H9 (cell line): ENCODE measurements at regions not wholly inside any gene's neighbourhood (a gene's known extent, or its start where the extent isn't known, plus 50 kb on each side); places are given as distances from the start of the nearest gene placed in this dataset.

ENCODE experiments used
- DNase-seq: peaks from one replicate; pipeline ENCODE4 v3.0.0-alpha.2; 2017
- H2AFZ ChIP-seq: one replicate; pipeline ENCODE4 v1.6.1; 2013; ENCODE audit warnings: mild to moderate bottlenecking, low read length, control low read depth, moderate library complexity
- H2AK5ac ChIP-seq: 2 replicates; pipeline ENCODE4 v1.6.1; 2013; ENCODE audit warnings: low read length, control low read depth, mixed read lengths; ENCODE audit not compliant: insufficient read length
- H2BK120ac ChIP-seq: one replicate; pipeline ENCODE4 v1.6.1; 2013; ENCODE audit warnings: low read depth, mild to moderate bottlenecking, low read length, control low read depth, inconsistent platforms; ENCODE audit not compliant: poor library complexity, severe bottlenecking
- H2BK12ac ChIP-seq: 2 replicates; pipeline ENCODE4 v1.6.1; 2013; ENCODE audit warnings: low read length, control low read depth, mixed read lengths, low read depth; ENCODE audit not compliant: insufficient read length
- H2BK15ac ChIP-seq: 2 replicates; pipeline ENCODE4 v1.6.1; 2013; ENCODE audit warnings: low read depth, low read length, control low read depth
- H2BK20ac ChIP-seq: one replicate; pipeline ENCODE4 v1.6.1; 2013; ENCODE audit warnings: low read depth, mild to moderate bottlenecking, low read length, control low read depth, inconsistent platforms; ENCODE audit not compliant: poor library complexity, severe bottlenecking
- H2BK5ac ChIP-seq: 2 replicates; pipeline ENCODE4 v1.6.1; 2013; ENCODE audit warnings: low read length, control low read depth, mixed read lengths; ENCODE audit not compliant: insufficient read length
- H3K14ac ChIP-seq: 2 replicates; pipeline ENCODE4 v1.6.1; 2013; ENCODE audit warnings: low read length, control low read depth; ENCODE audit not compliant: insufficient read depth
- H3K18ac ChIP-seq: 2 replicates; pipeline ENCODE4 v1.6.1; 2013; ENCODE audit warnings: low read depth, mild to moderate bottlenecking, mixed read lengths, low read length, control low read depth; ENCODE audit not compliant: insufficient read length
- H3K23ac ChIP-seq: 2 replicates; pipeline ENCODE4 v1.6.1; 2013; ENCODE audit warnings: low read length, control low read depth, mixed read lengths, low read depth; ENCODE audit not compliant: insufficient read length
- H3K23me2 ChIP-seq: 2 replicates; pipeline ENCODE4 v1.6.1; 2013; ENCODE audit warnings: low read depth, mild to moderate bottlenecking, mixed read lengths, low read length, control low read depth; ENCODE audit not compliant: insufficient read length, poor library complexity, severe bottlenecking
- H3K27ac ChIP-seq: 2 replicates; pipeline ENCODE4 v1.5.1; 2013; ENCODE audit warnings: low read length, control low read depth, mixed read lengths, low read depth; ENCODE audit not compliant: insufficient read length
- H3K27me3 ChIP-seq: 2 replicates; pipeline ENCODE4 v1.6.1; 2013; ENCODE audit warnings: low read length, control low read depth, inconsistent platforms; ENCODE audit not compliant: insufficient read depth
- H3K4ac ChIP-seq: 2 replicates; pipeline ENCODE4 v1.6.1; 2013; ENCODE audit warnings: low read depth, mild to moderate bottlenecking, control low read depth, inconsistent platforms, low read length, moderate library complexity
- H3K4me1 ChIP-seq: 2 replicates; pipeline ENCODE4 v1.6.1; 2013; ENCODE audit warnings: low read length, control low read depth, inconsistent platforms; ENCODE audit not compliant: insufficient read depth
- H3K4me2 ChIP-seq: 2 replicates; pipeline ENCODE4 v1.6.1; 2013; ENCODE audit warnings: low read length, control low read depth, mixed read lengths; ENCODE audit not compliant: insufficient read length, insufficient read depth
- H3K56ac ChIP-seq: 2 replicates; pipeline ENCODE4 v1.6.1; 2013; ENCODE audit warnings: low read depth, mild to moderate bottlenecking, mixed read lengths, low read length, control low read depth; ENCODE audit not compliant: insufficient read length
- H3K79me1 ChIP-seq: 2 replicates; pipeline ENCODE4 v1.6.1; 2013; ENCODE audit warnings: low read depth, mild to moderate bottlenecking, moderate library complexity, low read length, control low read depth, inconsistent platforms; ENCODE audit not compliant: insufficient read depth, poor library complexity, severe bottlenecking
- H3K79me2 ChIP-seq: 2 replicates; pipeline ENCODE4 v1.6.1; 2013; ENCODE audit warnings: low read length, control low read depth, inconsistent platforms; ENCODE audit not compliant: insufficient read depth
- H3K9ac ChIP-seq: 2 replicates; pipeline ENCODE4 v1.6.1; 2013; ENCODE audit warnings: low read length, control low read depth, mixed read lengths; ENCODE audit not compliant: insufficient read length; ENCODE audit errors: extremely low read depth
- H3K9me3 ChIP-seq: one replicate; pipeline ENCODE4 v1.6.1; 2013; ENCODE audit warnings: low read depth, low read length, inconsistent platforms; ENCODE audit not compliant: control insufficient read depth
- H3T11ph ChIP-seq: one replicate; pipeline ENCODE4 v1.6.1; 2013; ENCODE audit warnings: mild to moderate bottlenecking, low read length, control low read depth, inconsistent platforms
- H4K20me1 ChIP-seq: one replicate; pipeline ENCODE4 v1.6.1; 2013; ENCODE audit not compliant: control insufficient read depth, insufficient read length, insufficient read depth
- H4K5ac ChIP-seq: 2 replicates; pipeline ENCODE4 v1.6.1; 2013; ENCODE audit warnings: low read depth, mild to moderate bottlenecking, mixed read lengths, low read length, control low read depth; ENCODE audit not compliant: insufficient read length
- H4K8ac ChIP-seq: replicated peaks from 2 replicates; pipeline ENCODE4 v1.6.1; 2013; ENCODE audit warnings: low read length, control low read depth, mixed read lengths, low read depth; ENCODE audit not compliant: insufficient read length
- H4K91ac ChIP-seq: 2 replicates; pipeline ENCODE4 v1.6.1; 2013; ENCODE audit warnings: low read depth, mild to moderate bottlenecking, moderate library complexity, mixed read lengths, low read length, control low read depth; ENCODE audit not compliant: insufficient read length
- H3K27ac Mint-ChIP-seq, 3 experiments: 2 replicates in 2 of 3; 3 replicates in 1 of 3; pipeline ENCODE4 v1.8.0; 2020 to 2021; ENCODE audit warnings: mixed read lengths in 3 of 3, mild to moderate bottlenecking in 1 of 3, moderate library complexity in 1 of 3
- H3K27me3 Mint-ChIP-seq: 2 replicates; pipeline ENCODE4 v1.8.0; 2021; ENCODE audit warnings: low read depth, mild to moderate bottlenecking, moderate library complexity, mixed read lengths
- H3K36me3 Mint-ChIP-seq, 3 experiments: 2 replicates in 2 of 3; 3 replicates in 1 of 3; pipeline ENCODE4 v1.8.0; 2020 to 2021; ENCODE audit warnings: low read depth in 3 of 3, mixed read lengths in 3 of 3; ENCODE audit not compliant: insufficient read depth in 1 of 3
- H3K4me1 Mint-ChIP-seq, 2 experiments: 2 replicates each; pipeline ENCODE4 v1.8.0; 2020; ENCODE audit warnings: mixed read lengths in 2 of 2
- H3K4me3 Mint-ChIP-seq, 2 experiments: 2 replicates in 1 of 2; 3 replicates in 1 of 2; pipeline ENCODE4 v1.8.0; 2020 to 2021; ENCODE audit warnings: mild to moderate bottlenecking in 2 of 2, mixed read lengths in 2 of 2, moderate library complexity in 1 of 2
- H3K9me3 Mint-ChIP-seq, 2 experiments: 2 replicates in 1 of 2; 3 replicates in 1 of 2; pipeline ENCODE4 v1.8.0; 2020; ENCODE audit warnings: mild to moderate bottlenecking in 2 of 2, mixed read lengths in 2 of 2, moderate library complexity in 1 of 2
- CTCF ChIP-seq: fragments of 200-600 bp; sonication (generic); conservative IDR thresholded peaks from 3 replicates; pipeline ENCODE4 v1.8.0; 2021; ENCODE audit warnings: antibody characterized with exemption, mild to moderate bottlenecking
- WGBS: extraction: QIAGEN DNeasy Blood & Tissue Kit; methylation state at CpG from one replicate; pipeline ENCODE4 v1.1.7; 2013; ENCODE audit warnings: missing lambda C conversion rate, low lambda C conversion rate, mixed read lengths; ENCODE audit not compliant: insufficient read length; ENCODE audit errors: extremely low coverage; 5-methylcytosine and 5-hydroxymethylcytosine counted together

DNA sequence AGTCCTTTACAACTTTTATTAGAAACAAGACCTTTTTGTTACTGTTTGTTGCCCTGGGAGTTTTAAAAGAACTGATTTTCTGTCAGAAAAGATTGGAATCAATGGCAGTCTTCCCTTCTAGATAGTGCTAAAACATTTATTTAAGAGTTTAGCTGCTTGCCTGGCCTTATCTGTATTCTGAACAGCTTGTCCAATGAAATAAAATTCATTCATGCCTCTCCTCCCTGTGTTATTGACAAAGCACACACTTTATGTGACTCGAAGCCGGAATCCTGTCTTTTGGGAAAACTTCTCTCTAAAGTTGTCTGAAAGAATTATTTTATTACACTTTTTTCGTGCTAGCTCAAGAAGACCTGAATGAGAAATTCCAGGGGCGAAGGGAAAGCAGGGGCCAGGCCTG is 992.5 kb downstream of the TYW1 start:
- Histone ChIP-seq H3K9me3 (no peaks in the 10 kb centered on the region), H3K18ac (no peak overlapping the region), H2BK5ac (no peak overlapping the region), H3K14ac (no peak overlapping the region), H3K23me2 (no peaks in the 10 kb centered on the region), H3K4me2 (no peak overlapping the region), H2BK20ac (no peak overlapping the region), H3K9ac (no peak overlapping the region), H2BK120ac (no peak overlapping the region), H3K27ac (no peak overlapping the region), H2AFZ (no peak overlapping the region), H3K27me3 (no peaks in the 10 kb centered on the region), H3K79me1 (no peaks in the 10 kb centered on the region), H3K23ac (no peak overlapping the region), H4K20me1 (no peaks in the 10 kb centered on the region), H2AK5ac (no peak overlapping the region), H4K8ac (no peak overlapping the region), H3K56ac (no peak overlapping the region), H3K79me2 (no peaks in the 10 kb centered on the region), H3T11ph (no peak overlapping the region), H2BK12ac (no peak overlapping the region), H3K4me1 (no peaks in the 10 kb centered on the region), H4K5ac (no peak overlapping the region), H2BK15ac (no peak overlapping the region), H4K91ac (no peak overlapping the region), H3K4ac (no peak overlapping the region)
- H3K27ac Mint-ChIP-seq, result no peak overlapping the region
- no peak overlapping the region for H3K4me3 Mint-ChIP-seq
- WGBS, result no CpG with 5 or more reads among the region's 4 CpGs
- H3K9me3 Mint-ChIP-seq, result no peaks in the 10 kb centered on the region
- TF ChIP-seq CTCF, result no peak
- no peaks in the 10 kb centered on the region for H3K36me3 Mint-ChIP-seq
- no peaks in the 10 kb centered on the region for H3K4me1 Mint-ChIP-seq
- no peak for DNase-seq
- no peaks in the 10 kb centered on the region for H3K27me3 Mint-ChIP-seq
